GM21367 (cell line): ENCODE measurements at regions not wholly inside any gene's neighbourhood (a gene's known extent, or its start where the extent isn't known, plus 50 kb on each side); places are given as distances from the start of the nearest gene placed in this dataset.
"Not testable (repeated sequence)": the region's sequence is repeated elsewhere in the genome, so short reads cannot be mapped to it uniquely, and the experiment has no call there.

Source experiments
- ATAC-seq: cut with Tn5 transposase; IDR thresholded peaks from one replicate; pipeline ENCODE4 v1.9.1; 2021; ENCODE audit not compliant: unreplicated experiment

DNA sequence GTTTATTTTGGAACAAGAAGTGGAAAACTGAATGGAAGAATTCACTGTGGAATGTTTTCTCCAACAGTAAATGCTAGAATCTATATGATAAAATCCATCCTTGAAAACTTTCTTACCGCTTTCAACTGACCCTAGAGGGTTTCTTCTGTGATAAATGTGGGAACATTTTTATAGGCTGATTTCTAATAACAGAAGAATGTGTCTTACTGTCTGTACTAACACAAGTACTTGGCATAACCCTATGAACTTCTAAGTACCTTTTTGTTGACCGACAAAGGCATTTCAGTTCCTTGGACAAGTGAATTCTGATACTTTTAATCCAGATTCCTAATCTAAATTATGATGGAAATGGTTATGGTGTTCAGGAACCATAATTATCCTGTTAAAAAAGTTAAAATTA is 1109.7 kb upstream of the FLRT2 start:
- ATAC-seq, result no peak

GRCh38 chr14:84421621-84422020 is 1108.3 kb upstream of the FLRT2 start:
- ATAC-seq, result no peak

- no peak for ATAC-seq
These were observed 1104.0 kb upstream of the FLRT2 start for GRCh38 chr14:84425968-84426367.

DNA sequence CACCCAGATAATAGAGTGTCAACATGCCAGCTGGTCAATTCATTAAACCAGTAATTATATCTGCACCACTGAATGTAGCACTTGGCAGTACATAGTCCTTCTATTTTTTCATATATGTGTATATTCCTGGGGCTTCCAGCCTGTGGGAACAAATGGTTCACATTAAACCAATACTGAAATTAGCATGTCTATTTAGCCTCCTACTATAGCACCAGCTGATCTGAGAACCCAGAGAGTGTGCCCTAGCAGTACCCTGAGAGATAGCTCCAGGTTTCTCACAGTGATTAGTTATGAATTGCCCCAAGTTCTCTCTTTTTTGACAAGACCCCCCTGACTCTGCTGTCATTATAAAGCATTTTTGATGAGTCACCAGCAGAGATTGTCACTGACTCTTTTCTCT is 1097.3 kb upstream of the FLRT2 start:
- ATAC-seq, result no peak

DNA sequence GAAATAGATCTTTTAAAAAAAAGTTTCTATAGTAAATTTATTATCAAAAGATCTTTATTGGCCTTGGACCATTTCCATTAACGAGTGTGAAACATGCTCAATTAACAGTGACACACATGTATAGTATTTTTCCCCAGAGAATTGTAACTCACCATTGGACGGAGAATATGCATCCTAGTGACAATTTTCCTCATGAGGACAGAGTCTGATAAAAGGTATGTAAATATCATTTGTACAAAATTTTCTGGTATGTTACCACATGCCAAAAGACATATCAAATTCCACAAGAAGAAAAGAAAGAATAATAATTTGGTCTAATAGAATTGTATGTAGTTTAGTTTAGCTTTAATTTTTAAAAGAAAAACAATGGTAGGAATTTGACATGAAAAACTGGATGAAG is 1096.0 kb upstream of the FLRT2 start:
- no peak for ATAC-seq

GRCh38 chr14:84435820-84436324 is 1094.1 kb upstream of the FLRT2 start:
- no peak for ATAC-seq

GRCh38 chr14:84436528-84436927 is 1093.4 kb upstream of the FLRT2 start:
- no peak for ATAC-seq

DNA sequence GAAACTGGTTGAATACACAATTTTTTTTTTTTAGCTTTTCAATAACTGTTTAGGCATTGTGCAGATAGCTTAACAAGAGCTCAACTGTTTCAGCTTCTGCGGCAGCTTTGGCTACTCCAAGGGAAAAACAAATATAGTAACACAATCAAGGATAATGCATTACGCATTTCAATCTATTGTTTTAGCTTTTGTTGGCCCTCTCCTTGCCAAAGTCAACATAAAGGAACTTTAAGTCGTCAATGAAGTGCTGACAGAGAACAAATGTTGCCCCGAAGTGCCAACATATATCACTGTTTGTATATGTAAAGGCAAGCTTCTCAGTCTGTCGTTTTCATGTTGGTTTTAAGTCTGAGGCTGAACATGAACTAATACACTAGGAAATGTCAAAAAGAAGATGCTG is 1087.4 kb upstream of the FLRT2 start:
- ATAC-seq, result no peak

- ATAC-seq, result no peak
These were observed 1084.5 kb upstream of the FLRT2 start for GRCh38 chr14:84445486-84445885.

GRCh38 chr14:84446250-84446649 is 1083.7 kb upstream of the FLRT2 start:
- ATAC-seq, result no peak

- no peak for ATAC-seq
These were observed 1076.5 kb upstream of the FLRT2 start for GRCh38 chr14:84453307-84453950.

DNA sequence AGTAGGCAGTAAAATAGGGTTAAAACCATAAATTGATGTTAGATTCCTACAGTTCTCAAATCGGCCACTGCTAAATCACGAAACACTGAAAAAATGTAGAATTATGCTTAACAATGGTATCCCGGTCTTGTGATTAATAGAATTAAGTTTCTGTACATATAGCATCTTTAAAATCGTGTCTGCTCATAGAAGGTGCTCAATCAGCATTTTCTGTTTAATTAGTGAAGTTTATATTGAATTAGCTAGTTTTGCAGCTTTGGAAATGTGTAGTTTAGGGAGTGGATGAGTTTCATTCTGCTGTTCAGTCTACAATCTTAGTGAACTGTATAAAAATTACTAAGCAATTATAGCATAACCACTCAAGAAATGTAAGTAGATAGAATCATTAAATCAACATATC is 1075.8 kb upstream of the FLRT2 start:
- ATAC-seq, result no peak

DNA sequence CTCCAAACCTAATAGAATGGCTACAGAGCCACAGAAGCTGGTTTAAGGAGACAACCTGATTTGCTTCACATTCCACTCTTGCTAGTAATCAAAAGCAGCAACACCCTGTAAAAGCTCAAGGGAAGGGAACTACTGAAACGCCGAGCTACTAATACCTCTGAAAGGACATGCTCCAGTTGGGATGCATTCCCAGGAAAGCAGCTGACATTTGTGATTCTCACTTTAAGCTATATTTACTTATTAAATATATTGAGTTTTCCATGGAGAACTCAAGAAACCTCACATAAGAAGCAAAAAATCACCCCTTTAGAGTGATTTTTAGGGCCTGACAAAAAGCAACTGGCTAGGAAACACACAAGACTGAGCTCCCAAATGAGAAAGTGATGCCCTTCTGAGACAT is 1073.0 kb upstream of the FLRT2 start:
- ATAC-seq, result no peak

GRCh38 chr14:84458881-84459280 is 1071.1 kb upstream of the FLRT2 start:
- no peak for ATAC-seq

- ATAC-seq, result no peak
These were observed 1064.1 kb upstream of the FLRT2 start for GRCh38 chr14:84465880-84466279.

- no peak for ATAC-seq
These were observed 1061.8 kb upstream of the FLRT2 start for GRCh38 chr14:84468153-84468552.

DNA sequence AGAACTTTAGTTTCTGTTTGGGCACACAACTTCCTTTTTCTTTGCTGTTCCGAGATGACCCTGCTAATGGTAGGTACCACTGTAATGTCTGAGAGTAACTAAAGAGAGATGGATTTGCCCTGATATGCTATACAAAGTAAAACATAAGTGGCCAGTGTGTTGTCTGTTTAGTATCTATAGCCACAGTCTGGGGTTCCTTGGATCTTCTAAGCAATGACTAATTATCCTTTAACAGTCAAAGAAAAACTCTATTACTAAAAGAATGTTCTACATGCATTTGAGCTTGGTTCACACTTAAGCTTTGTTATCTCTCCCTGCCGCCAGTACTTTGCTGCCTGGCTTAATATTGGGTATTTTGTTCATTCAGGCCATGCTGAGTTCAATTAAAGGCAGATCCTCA is 1051.9 kb upstream of the FLRT2 start:
- no peak for ATAC-seq

DNA sequence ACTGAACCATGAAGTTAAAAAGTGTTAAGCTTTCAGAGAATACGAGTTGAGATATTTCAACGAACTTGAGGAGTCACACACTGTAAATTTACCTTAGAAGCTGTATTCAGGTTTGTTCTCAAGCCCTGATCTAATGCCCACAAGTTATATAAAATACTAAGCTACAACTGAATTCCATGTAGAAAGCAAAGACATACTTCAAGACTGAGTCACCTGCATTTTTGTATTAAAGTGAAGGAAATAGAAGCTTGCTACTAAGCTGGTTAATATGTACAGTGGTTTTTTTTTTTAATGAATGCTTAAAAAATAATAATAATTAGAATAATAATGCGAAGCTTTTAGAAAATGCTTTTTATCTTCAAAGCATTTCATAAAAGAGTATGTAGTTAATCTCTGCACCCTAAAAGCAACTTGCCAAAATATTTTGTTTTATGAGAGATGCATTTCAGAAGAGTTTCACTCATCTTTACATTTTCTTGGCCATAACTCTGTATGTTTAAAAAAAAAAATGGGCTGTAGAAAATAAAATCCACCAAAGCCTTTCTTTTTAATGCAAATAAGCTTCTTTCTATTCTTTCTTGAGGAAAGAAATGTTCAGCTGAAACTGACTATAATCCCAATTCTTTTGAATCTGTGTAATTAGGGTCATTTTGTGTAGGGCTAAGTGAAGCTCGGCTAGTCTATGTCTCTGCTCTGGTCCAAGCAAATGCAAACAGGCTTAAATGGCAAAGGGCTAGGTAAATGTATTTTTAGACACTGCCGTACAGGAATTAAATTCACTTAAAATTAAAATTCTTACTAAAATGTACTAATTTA is 1047.5 kb upstream of the FLRT2 start:
- no peak for ATAC-seq

DNA sequence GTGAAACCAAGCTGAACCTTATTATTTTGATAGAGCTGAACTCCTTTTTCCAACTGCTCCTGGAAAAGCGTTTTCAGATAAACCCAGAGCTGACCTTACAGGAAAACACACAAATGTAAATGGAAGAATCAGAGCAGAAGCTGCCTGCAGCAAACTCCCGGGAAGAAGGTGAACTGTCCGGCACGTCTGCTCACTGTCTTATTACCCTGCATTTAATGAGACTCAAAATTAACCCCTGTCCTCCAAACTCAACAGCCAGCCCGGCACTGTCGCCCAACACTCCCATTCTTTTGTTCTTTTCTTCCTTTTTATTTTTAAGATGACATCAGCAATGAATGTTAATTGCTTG is 1046.9 kb upstream of the FLRT2 start:
- no peak for ATAC-seq

- not testable (repeated sequence) for ATAC-seq
These were observed 1045.7 kb upstream of the FLRT2 start for GRCh38 chr14:84484243-84484642.

DNA sequence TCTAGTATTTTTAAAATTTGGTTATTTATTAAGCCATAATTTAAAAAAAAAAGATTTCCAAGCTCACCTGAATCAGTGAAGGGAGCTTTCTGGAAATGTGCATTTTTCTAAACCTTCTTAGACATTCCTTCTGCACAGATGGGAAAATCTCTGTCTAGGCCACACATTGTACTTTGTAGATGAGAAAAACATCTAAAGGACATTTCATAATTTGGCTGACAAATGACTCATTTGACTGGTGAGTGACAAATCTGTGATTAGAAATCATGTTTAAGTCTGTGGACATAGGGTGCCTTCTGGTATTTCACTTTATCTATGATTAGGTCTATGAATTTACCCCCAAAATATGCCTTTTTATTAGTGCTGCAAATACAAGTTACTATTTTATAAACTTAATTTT is 1044.9 kb upstream of the FLRT2 start:
- no peak for ATAC-seq

DNA sequence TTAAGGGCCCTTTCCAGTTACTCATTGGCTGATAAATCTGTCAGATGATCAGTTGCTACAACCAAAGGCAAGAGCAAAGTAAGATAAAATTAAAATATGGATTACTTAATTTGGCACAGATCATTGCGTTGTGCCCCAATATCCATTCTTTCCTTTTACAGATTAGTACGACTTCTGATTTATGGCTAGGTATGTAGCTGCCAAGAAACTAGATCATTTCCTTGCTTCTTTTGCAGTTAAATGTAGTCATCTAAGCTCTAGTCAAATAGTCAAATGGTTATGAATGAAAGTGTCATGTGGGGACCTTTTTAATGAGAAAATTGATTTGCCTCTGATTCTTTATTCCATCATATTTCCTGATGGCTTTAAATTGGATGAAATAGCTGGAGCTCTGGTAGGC is 1039.9 kb upstream of the FLRT2 start:
- no peak for ATAC-seq

DNA sequence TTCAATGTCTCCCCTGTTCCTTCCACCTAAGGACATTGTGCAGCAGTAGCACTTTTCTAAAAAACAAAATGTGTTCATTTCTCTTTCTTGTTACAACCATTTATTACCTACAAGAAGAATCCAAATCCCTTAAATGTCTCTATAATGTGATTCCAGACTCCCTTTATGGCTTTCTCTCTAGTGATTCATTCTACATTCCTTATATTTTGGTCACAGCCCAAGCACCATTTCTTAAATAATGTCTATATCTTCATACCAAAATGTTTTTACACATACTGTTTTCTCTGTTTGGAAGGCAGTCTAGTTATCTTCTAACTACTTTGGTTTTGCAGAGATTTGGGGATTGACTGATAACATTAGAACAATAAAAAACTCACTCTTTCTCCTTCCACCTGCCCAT is 1037.3 kb upstream of the FLRT2 start:
- ATAC-seq, result no peak
